Panc1 (cell line): ENCODE measurements at regions not wholly inside any gene's neighbourhood (a gene's known extent, or its start where the extent isn't known, plus 50 kb on each side); places are given as distances from the start of the nearest gene placed in this dataset.

Experiments
- ATAC-seq: fragments of 200-7000 bp; cut with Tn5 transposase; 2 replicates; pipeline ENCODE4 v1.9.1; 2020; ENCODE audit warnings: mild to moderate bottlenecking, moderate library complexity
- BruUV-seq: library from RNA; stranded (reverse); fragments of 400-500 nt; replicated peaks from 2 replicates; lab custom pipeline; 2021; lab: Mats Ljungman, UMichigan
- CTCF ChIA-PET: fragments of 300-600 bp; sonication (Branson Sonifier 250); formaldehyde crosslinking; loops from one replicate; lab custom pipeline; 2022; ENCODE audit warnings: antibody characterized with exemption; lab: Charles Lee
- POLR2A ChIA-PET: fragments of 300-600 bp; sonication (Branson Sonifier 250); formaldehyde crosslinking; loops from one replicate; lab custom pipeline; 2022; ENCODE audit warnings: antibody characterized with exemption; lab: Charles Lee
- DNase-seq: peaks from one replicate; pipeline ENCODE4 v3.0.0-alpha.2; 2010; ENCODE audit warnings: low read depth, low spot score
- H3K27ac ChIP-seq: 2 replicates; pipeline ENCODE4 v1.5.1; 2011; ENCODE audit warnings: mild to moderate bottlenecking, low read length, inconsistent platforms
- H3K27me3 ChIP-seq: fragments of 200-500 bp; sonication (Bioruptor generic); 2 replicates; pipeline ENCODE4 v1.6.0; 2014; ENCODE audit warnings: low read length, inconsistent platforms; ENCODE audit not compliant: control insufficient read depth, insufficient read depth
- H3K36me3 ChIP-seq: fragments of 200-500 bp; sonication (Bioruptor generic); 2 replicates; pipeline ENCODE4 v1.5.1; 2014; ENCODE audit warnings: inconsistent platforms, mild to moderate bottlenecking, low read length, moderate library complexity; ENCODE audit not compliant: control insufficient read depth, insufficient read depth
- H3K4me1 ChIP-seq: 2 replicates; pipeline ENCODE4 v1.5.1; 2011; ENCODE audit warnings: inconsistent platforms, mild to moderate bottlenecking, low read length, moderate library complexity; ENCODE audit not compliant: control insufficient read depth, insufficient read depth
- H3K4me3 ChIP-seq, 2 experiments: 2 replicates each; pipeline ENCODE4 v1.5.1; 2011 to 2012; ENCODE audit warnings: low read depth in 2 of 2, low read length in 2 of 2, mild to moderate bottlenecking in 2 of 2, inconsistent platforms in 1 of 2, moderate library complexity in 1 of 2
- H3K9me3 ChIP-seq: fragments of 200-500 bp; sonication (Bioruptor generic); 2 replicates; pipeline ENCODE4 v1.5.1; 2014; ENCODE audit warnings: low read depth, mild to moderate bottlenecking, inconsistent platforms, low read length, moderate library complexity; ENCODE audit not compliant: control insufficient read depth, insufficient read depth
- CTCF ChIP-seq: fragments of 450-650 bp; IDR thresholded peaks from 2 replicates; pipeline ENCODE4 v1.5.1; 2017; ENCODE audit warnings: mild to moderate bottlenecking
- POLR2AphosphoS5 ChIP-seq: IDR thresholded peaks from 2 replicates; pipeline ENCODE4 v1.6.1; 2012; ENCODE audit warnings: mild to moderate bottlenecking, low read depth, low read length, moderate library complexity
- REST ChIP-seq, 2 experiments: IDR thresholded peaks; 2 replicates each; pipeline ENCODE4 v1.6.1; 2011 to 2012; ENCODE audit warnings: low read depth in 2 of 2, control low read depth in 1 of 2, low read length in 1 of 2, mild to moderate bottlenecking in 1 of 2, moderate library complexity in 1 of 2; ENCODE audit not compliant: insufficient read depth in 1 of 2
- SIN3A ChIP-seq: IDR thresholded peaks from 2 replicates; pipeline ENCODE4 v1.6.1; 2012; ENCODE audit warnings: low read depth, mild to moderate bottlenecking, low read length, moderate library complexity, borderline replicate concordance; ENCODE audit not compliant: insufficient read depth
- TCF7L2 ChIP-seq: IDR thresholded peaks from 2 replicates; pipeline ENCODE4 v1.6.1; 2011; ENCODE audit warnings: mild to moderate bottlenecking, low read depth, low read length, inconsistent platforms
- in situ Hi-C: cut with HindIII; loops from 2 replicates; pipeline ENCODE4 v1.10.0; 2016; ENCODE audit warnings: low sequenced_read_pairs, low pct_unique_long_range_greater_than_20kb
- intact Hi-C: fragments of 100-400 bp; cut with micrococcal nuclease; formaldehyde crosslinking; loops from one replicate; pipeline ENCODE4 v1.10.0; 2022; ENCODE audit not compliant: unreplicated experiment

- no peaks in the 10 kb centered on the region for H3K4me1 ChIP-seq
- DNase-seq (no peak), ATAC-seq (no peak)
- in situ Hi-C loops (no loop called here), intact Hi-C loops (no loop called here)
- no peak for TF ChIP-seq REST (IDR thresholded peaks at IDR 0.05; ENCODE audit: insufficient read depth in 1 of 2, low read depth in 2 of 2, low read length in 1 of 2)
- TF ChIP-seq TCF7L2, result no peak
- TF ChIP-seq CTCF, result peak; percentile 11; the same call in 1 of the 2 replicates
- no peak for TF ChIP-seq POLR2AphosphoS5
- TF ChIP-seq SIN3A, result no peak
- no peak overlapping the region for H3K27ac ChIP-seq
- no TSS peak for BruUV-seq
- no peak overlapping the region for H3K4me3 ChIP-seq
- no peaks in the 10 kb centered on the region for H3K27me3 ChIP-seq
- H3K36me3 ChIP-seq, result no peaks in the 10 kb centered on the region
- CTCF ChIA-PET, result no interaction called here
- POLR2A ChIA-PET, result no interaction called here
- H3K9me3 ChIP-seq, result peaks cover under 1% of the 10 kb centered on the region; the same call in 1 of the 2 replicates
Measured at GRCh38 chr7:92988051-92988450, 129.7 kb downstream of the SAMD9 start.

GRCh38 chr7:92987538-92987937, 130.2 kb downstream of the SAMD9 start:
- CTCF ChIA-PET, result no interaction called here
- ATAC-seq (no peak), DNase-seq (no peak)
- BruUV-seq, result no TSS peak
- no peaks in the 10 kb centered on the region for H3K36me3 ChIP-seq
- H3K4me1 ChIP-seq, result no peaks in the 10 kb centered on the region
- POLR2A ChIA-PET, result no interaction called here
- no peak overlapping the region for H3K27ac ChIP-seq
- peaks cover 4% of the 10 kb centered on the region; the same call in 1 of the 2 replicates for H3K9me3 ChIP-seq
- intact Hi-C loops, result no loop called here
- in situ Hi-C loops, result no loop called here
- no peaks in the 10 kb centered on the region for H3K27me3 ChIP-seq
- no peak for TF ChIP-seq TCF7L2
- no peak for TF ChIP-seq POLR2AphosphoS5
- no peak for TF ChIP-seq SIN3A
- TF ChIP-seq REST (IDR thresholded peaks at IDR 0.05; ENCODE audit: insufficient read depth in 1 of 2, low read depth in 2 of 2, low read length in 1 of 2), result no peak
- TF ChIP-seq CTCF, result no peak
- no peak overlapping the region for H3K4me3 ChIP-seq
